Activated CD4-positive, alpha-beta T cell treated with anti-CD3 and anti-CD28 coated beads for 36 hours (primary cell): ENCODE measurements at regions not wholly inside any gene's neighbourhood (a gene's known extent, or its start where the extent isn't known, plus 50 kb on each side); places are given as distances from the start of the nearest gene placed in this dataset.

ENCODE experiments used
- ATAC-seq: fragments of 200-7000 bp; cut with Tn5 transposase; one replicate; pipeline ENCODE4 v1.10.0; 2021; ENCODE audit warnings: mild to moderate bottlenecking, moderate library complexity
- CTCF ChIA-PET: fragments of 350-600 bp; sonication (Branson Sonifier 250); formaldehyde crosslinking; loops from one replicate; lab custom pipeline; 2021; ENCODE audit warnings: antibody characterized with exemption; lab: Charles Lee
- POLR2A ChIA-PET: fragments of 350-600 bp; sonication (Branson Sonifier 250); formaldehyde crosslinking; loops from one replicate; lab custom pipeline; 2021; ENCODE audit warnings: antibody characterized with exemption, inconsistent platforms; lab: Charles Lee
- DNase-seq: peaks from one replicate; pipeline ENCODE4 v3.0.0-alpha.2; 2020
- H3K27ac Mint-ChIP-seq: one replicate; pipeline ENCODE4 v1.8.0; 2021; ENCODE audit warnings: mixed read lengths
- H3K27me3 Mint-ChIP-seq: one replicate; pipeline ENCODE4 v1.8.0; 2021; ENCODE audit warnings: mixed read lengths
- H3K36me3 Mint-ChIP-seq: one replicate; pipeline ENCODE4 v1.8.0; 2021; ENCODE audit warnings: low read depth, mixed read lengths
- H3K4me1 Mint-ChIP-seq: one replicate; pipeline ENCODE4 v1.8.0; 2021; ENCODE audit warnings: mixed read lengths
- H3K4me3 Mint-ChIP-seq: one replicate; pipeline ENCODE4 v1.8.0; 2021; ENCODE audit warnings: mild to moderate bottlenecking, moderate library complexity, mixed read lengths
- H3K9me3 Mint-ChIP-seq: one replicate; pipeline ENCODE4 v1.8.0; 2021; ENCODE audit warnings: low read depth, mixed read lengths
- intact Hi-C, 2 experiments: fragments of 100-400 bp; cut with DNase I in 1 of 2; cut with micrococcal nuclease in 1 of 2; formaldehyde crosslinking; loops; one replicate each; pipeline versions ENCODE4 v1.14.2 to v1.15.1; 2022 to 2024; cut with DNase I, micrococcal nuclease

DNA sequence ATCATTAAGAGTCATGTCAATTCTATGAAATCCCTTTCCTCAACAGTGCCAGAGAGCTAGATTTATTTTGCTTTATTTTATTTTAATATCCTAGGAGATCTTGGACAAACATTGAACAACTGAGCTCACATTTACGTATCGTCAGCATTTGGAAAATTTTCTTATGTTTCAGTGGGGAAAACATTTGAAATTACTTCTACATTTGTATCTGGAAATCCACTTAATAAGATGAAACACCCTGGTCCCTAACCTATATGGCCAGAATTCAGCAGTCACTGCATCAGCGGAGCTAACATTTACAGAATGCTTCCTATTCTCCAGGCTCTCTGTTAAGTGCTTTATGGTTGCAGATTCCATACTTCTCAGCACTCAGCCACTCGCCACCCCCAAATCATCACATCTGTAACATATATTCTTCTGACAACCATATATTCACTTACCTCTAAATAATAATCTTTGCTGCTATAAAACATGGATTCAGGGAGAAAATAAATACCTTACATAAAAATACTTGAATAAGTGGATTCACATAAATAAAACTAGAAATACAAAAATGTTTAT is 773.9 kb downstream of the JRKL start:
- Mint-ChIP-seq H3K36me3 (no peaks in the 10 kb centered on the region), H3K27ac (no peak overlapping the region), H3K4me3 (no peak overlapping the region), H3K27me3 (no peaks in the 10 kb centered on the region), H3K9me3 (no peaks in the 10 kb centered on the region), H3K4me1 (no peaks in the 10 kb centered on the region)
- intact Hi-C loops, result no loop called here
- ChIA-PET CTCF (no interaction called here), POLR2A (no interaction called here)
- ATAC-seq, result no peak
- DNase-seq, result no peak

GRCh38 chr11:97201743-97202612 is 812.2 kb downstream of the JRKL start:
- no peaks in the 10 kb centered on the region for H3K9me3 Mint-ChIP-seq
- ChIA-PET CTCF (no interaction called here), POLR2A (no interaction called here)
- H3K27ac Mint-ChIP-seq, result no peak overlapping the region
- no peaks in the 10 kb centered on the region for H3K36me3 Mint-ChIP-seq
- intact Hi-C loops, result no loop called here
- H3K27me3 Mint-ChIP-seq, result no peaks in the 10 kb centered on the region
- DNase-seq, result no peak
- no peak overlapping the region for H3K4me3 Mint-ChIP-seq
- no peaks in the 10 kb centered on the region for H3K4me1 Mint-ChIP-seq
- ATAC-seq, result no peak

- CTCF ChIA-PET, result no interaction called here
- no peaks in the 10 kb centered on the region for H3K4me1 Mint-ChIP-seq
- H3K36me3 Mint-ChIP-seq, result no peaks in the 10 kb centered on the region
- DNase-seq, result no peak
- no peak for ATAC-seq
- H3K4me3 Mint-ChIP-seq, result no peak overlapping the region
- H3K9me3 Mint-ChIP-seq, result no peaks in the 10 kb centered on the region
- intact Hi-C loops, result no loop called here
- POLR2A ChIA-PET, result no interaction called here
- H3K27me3 Mint-ChIP-seq, result no peaks in the 10 kb centered on the region
- no peak overlapping the region for H3K27ac Mint-ChIP-seq
Observed at GRCh38 chr11:97202613-97203292, 812.9 kb downstream of the JRKL start.

GRCh38 chr11:97218011-97218410 is 828.2 kb downstream of the JRKL start:
- ChIA-PET POLR2A (no interaction called here), CTCF (no interaction called here)
- no peak for ATAC-seq
- Mint-ChIP-seq H3K36me3 (no peaks in the 10 kb centered on the region), H3K9me3 (peaks cover 1% of the 10 kb centered on the region), H3K4me1 (no peaks in the 10 kb centered on the region), H3K27me3 (no peaks in the 10 kb centered on the region), H3K27ac (no peak overlapping the region), H3K4me3 (no peak overlapping the region)
- intact Hi-C loops, result no loop called here
- no peak for DNase-seq

GRCh38 chr11:97223647-97224046 is 833.8 kb downstream of the JRKL start:
- H3K27ac Mint-ChIP-seq, result no peak overlapping the region
- H3K36me3 Mint-ChIP-seq, result no peaks in the 10 kb centered on the region
- ChIA-PET CTCF (no interaction called here), POLR2A (no interaction called here)
- no peaks in the 10 kb centered on the region for H3K27me3 Mint-ChIP-seq
- no peak overlapping the region for H3K4me3 Mint-ChIP-seq
- intact Hi-C loops, result no loop called here
- ATAC-seq, result no peak
- no peaks in the 10 kb centered on the region for H3K4me1 Mint-ChIP-seq
- peaks cover 5% of the 10 kb centered on the region for H3K9me3 Mint-ChIP-seq
- DNase-seq, result no peak

GRCh38 chr11:97224396-97224795 is 834.6 kb downstream of the JRKL start:
- Mint-ChIP-seq H3K4me1 (no peaks in the 10 kb centered on the region), H3K27ac (no peak overlapping the region), H3K9me3 (peaks cover 6% of the 10 kb centered on the region), H3K4me3 (no peak overlapping the region), H3K27me3 (no peaks in the 10 kb centered on the region), H3K36me3 (no peaks in the 10 kb centered on the region)
- intact Hi-C loops, result no loop called here
- no peak for DNase-seq
- ATAC-seq, result no peak
- ChIA-PET POLR2A (no interaction called here), CTCF (no interaction called here)

GRCh38 chr11:97225794-97226193 is 836.0 kb downstream of the JRKL start:
- DNase-seq (no peak), ATAC-seq (no peak)
- Mint-ChIP-seq H3K27me3 (no peaks in the 10 kb centered on the region), H3K4me1 (no peaks in the 10 kb centered on the region), H3K9me3 (peaks cover 10% of the 10 kb centered on the region), H3K36me3 (no peaks in the 10 kb centered on the region), H3K4me3 (no peak overlapping the region), H3K27ac (no peak overlapping the region)
- POLR2A ChIA-PET, result no interaction called here
- intact Hi-C loops, result no loop called here
- CTCF ChIA-PET, result interaction anchor here (0.9 kb wide), 1 partner anchor 29 kb away, joined by 3 read pairs; no protein-coding TSS in a partner anchor

GRCh38 chr11:97229936-97230335 is 840.1 kb downstream of the JRKL start:
- H3K36me3 Mint-ChIP-seq, result no peaks in the 10 kb centered on the region
- H3K4me1 Mint-ChIP-seq, result no peaks in the 10 kb centered on the region
- intact Hi-C loops, result no loop called here
- H3K27me3 Mint-ChIP-seq, result no peaks in the 10 kb centered on the region
- no peak overlapping the region for H3K4me3 Mint-ChIP-seq
- ATAC-seq (no peak), DNase-seq (no peak)
- H3K27ac Mint-ChIP-seq, result no peak overlapping the region
- H3K9me3 Mint-ChIP-seq, result peaks cover 12% of the 10 kb centered on the region
- CTCF ChIA-PET, result no interaction called here
- POLR2A ChIA-PET, result no interaction called here

GRCh38 chr11:97231231-97231630 is 841.4 kb downstream of the JRKL start:
- H3K4me3 Mint-ChIP-seq, result no peak overlapping the region
- POLR2A ChIA-PET, result no interaction called here
- H3K9me3 Mint-ChIP-seq, result peaks cover 12% of the 10 kb centered on the region
- intact Hi-C loops, result no loop called here
- H3K27me3 Mint-ChIP-seq, result no peaks in the 10 kb centered on the region
- DNase-seq (no peak), ATAC-seq (no peak)
- H3K27ac Mint-ChIP-seq, result no peak overlapping the region
- H3K4me1 Mint-ChIP-seq, result no peaks in the 10 kb centered on the region
- CTCF ChIA-PET, result no interaction called here
- no peaks in the 10 kb centered on the region for H3K36me3 Mint-ChIP-seq

- ChIA-PET CTCF (no interaction called here), POLR2A (no interaction called here)
- ATAC-seq (no peak), DNase-seq (no peak)
- Mint-ChIP-seq H3K36me3 (no peaks in the 10 kb centered on the region), H3K27ac (no peak overlapping the region), H3K27me3 (no peaks in the 10 kb centered on the region), H3K9me3 (peaks cover 8% of the 10 kb centered on the region), H3K4me1 (no peaks in the 10 kb centered on the region), H3K4me3 (no peak overlapping the region)
- intact Hi-C loops, result no loop called here
Observed at GRCh38 chr11:97234016-97234415, 844.2 kb downstream of the JRKL start.

DNA sequence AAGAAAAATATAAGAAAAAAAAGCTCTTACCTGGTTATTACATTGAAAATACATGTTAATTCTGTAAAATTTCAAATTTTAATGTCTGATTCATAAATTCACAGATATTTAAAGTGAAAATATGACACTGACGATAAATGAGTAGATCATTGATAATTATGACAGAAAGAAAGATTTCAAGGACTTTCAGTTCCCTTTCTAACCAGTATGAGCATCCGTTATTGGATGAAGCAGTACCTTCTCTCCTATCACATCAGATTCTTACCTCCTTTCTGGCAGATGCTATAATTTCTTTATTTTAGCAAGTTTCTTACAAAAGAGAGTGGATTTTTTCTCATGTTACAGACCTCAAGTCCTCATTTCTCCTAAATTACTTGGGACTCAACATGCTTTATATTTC is 847.3 kb downstream of the JRKL start:
- no peaks in the 10 kb centered on the region for H3K36me3 Mint-ChIP-seq
- no peak overlapping the region for H3K4me3 Mint-ChIP-seq
- H3K27ac Mint-ChIP-seq, result no peak overlapping the region
- H3K9me3 Mint-ChIP-seq, result peaks cover 7% of the 10 kb centered on the region
- intact Hi-C loops, result no loop called here
- H3K27me3 Mint-ChIP-seq, result no peaks in the 10 kb centered on the region
- H3K4me1 Mint-ChIP-seq, result no peaks in the 10 kb centered on the region
- ATAC-seq (no peak), DNase-seq (no peak)
- ChIA-PET POLR2A (no interaction called here), CTCF (no interaction called here)

DNA sequence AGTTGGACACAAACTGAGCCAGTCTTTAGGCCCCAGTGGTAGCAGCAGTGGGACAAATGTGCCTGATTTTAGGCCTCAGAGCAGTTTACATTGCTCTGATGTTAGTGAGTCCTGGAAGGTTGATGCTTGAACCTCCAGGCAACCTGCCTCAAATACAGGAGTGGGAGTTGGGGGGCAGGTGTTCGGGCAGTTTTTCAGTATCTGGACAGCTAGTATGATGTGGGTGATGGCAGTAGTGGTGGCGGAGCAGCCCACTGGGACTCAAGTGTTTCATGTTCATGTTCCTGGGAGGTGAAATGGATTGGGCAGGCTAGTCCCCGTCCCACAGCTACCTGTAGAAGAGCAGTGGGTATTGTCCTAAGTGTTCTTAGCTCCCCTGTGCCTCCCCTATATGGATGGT is 857.8 kb downstream of the JRKL start:
- H3K4me3 Mint-ChIP-seq, result no peak overlapping the region
- H3K4me1 Mint-ChIP-seq, result no peaks in the 10 kb centered on the region
- peaks cover 14% of the 10 kb centered on the region for H3K9me3 Mint-ChIP-seq
- intact Hi-C loops, result no loop called here
- H3K27me3 Mint-ChIP-seq, result no peaks in the 10 kb centered on the region
- ATAC-seq (no peak), DNase-seq (no peak)
- ChIA-PET POLR2A (no interaction called here), CTCF (no interaction called here)
- H3K36me3 Mint-ChIP-seq, result no peaks in the 10 kb centered on the region
- no peak overlapping the region for H3K27ac Mint-ChIP-seq
